Astrocyte (in vitro differentiated cells and primary cell): ENCODE measurements at regions not wholly inside any gene's neighbourhood (a gene's known extent, or its start where the extent isn't known, plus 50 kb on each side); places are given as distances from the start of the nearest gene placed in this dataset.

Experiments
- DNase-seq: peaks from one replicate; pipeline ENCODE4 v3.0.0-alpha.2; 2010; ENCODE audit warnings: low read depth
- FAIRE-seq: peaks from 2 replicates; lab custom pipeline; 2011; peaks lifted over from hg19 to GRCh38; lab: Jason Lieb, UNC
- H2AFZ ChIP-seq: 2 replicates; pipeline ENCODE4 v1.6.0; 2012; ENCODE audit warnings: low read depth, low read length, inconsistent platforms
- H3K27ac ChIP-seq: 2 replicates; pipeline ENCODE4 v1.5.1; 2011; ENCODE audit warnings: low read depth, low read length, inconsistent platforms
- H3K27me3 ChIP-seq: 2 replicates; pipeline ENCODE4 v1.6.0; 2011; ENCODE audit warnings: low read length, inconsistent platforms; ENCODE audit not compliant: insufficient read depth
- H3K36me3 ChIP-seq: 2 replicates; pipeline ENCODE4 v1.5.1; 2011; ENCODE audit warnings: low read length, inconsistent platforms; ENCODE audit not compliant: insufficient read depth
- H3K4me1 ChIP-seq: 2 replicates; pipeline ENCODE4 v1.5.1; 2011; ENCODE audit warnings: low read length, inconsistent platforms; ENCODE audit not compliant: insufficient read depth
- H3K4me2 ChIP-seq: 2 replicates; pipeline ENCODE4 v1.6.0; 2012; ENCODE audit warnings: low read length, inconsistent platforms
- H3K4me3 ChIP-seq: 2 replicates; pipeline ENCODE4 v1.5.1; 2011; ENCODE audit warnings: low read depth, mild to moderate bottlenecking, low read length, inconsistent platforms; ENCODE audit not compliant: insufficient read depth
- H3K79me2 ChIP-seq: 2 replicates; pipeline ENCODE4 v1.6.0; 2012; ENCODE audit warnings: mild to moderate bottlenecking, low read length, inconsistent platforms; ENCODE audit not compliant: insufficient read depth
- H3K9ac ChIP-seq: 2 replicates; pipeline ENCODE4 v1.6.0; 2012; ENCODE audit warnings: mild to moderate bottlenecking, low read length, inconsistent platforms
- H3K9me3 ChIP-seq: 2 replicates; pipeline ENCODE4 v1.5.1; 2012; ENCODE audit warnings: low read depth, mild to moderate bottlenecking, low read length, inconsistent platforms; ENCODE audit not compliant: insufficient read depth
- H4K20me1 ChIP-seq: 2 replicates; pipeline ENCODE4 v1.6.0; 2012; ENCODE audit warnings: low read length, inconsistent platforms; ENCODE audit not compliant: insufficient read depth
- H3K27ac Mint-ChIP-seq: one replicate; pipeline ENCODE4 v1.8.0; 2021; ENCODE audit warnings: mild to moderate bottlenecking, mixed read lengths; ENCODE audit not compliant: unreplicated experiment
- H3K27me3 Mint-ChIP-seq: one replicate; pipeline ENCODE4 v1.8.0; 2021; ENCODE audit warnings: low read depth, mixed read lengths; ENCODE audit not compliant: unreplicated experiment
- H3K36me3 Mint-ChIP-seq: one replicate; pipeline ENCODE4 v1.8.0; 2021; ENCODE audit warnings: low read depth, mixed read lengths; ENCODE audit not compliant: unreplicated experiment
- H3K4me1 Mint-ChIP-seq: one replicate; pipeline ENCODE4 v1.8.0; 2021; ENCODE audit warnings: low read depth, mixed read lengths; ENCODE audit not compliant: unreplicated experiment
- H3K4me3 Mint-ChIP-seq: one replicate; pipeline ENCODE4 v1.8.0; 2021; ENCODE audit warnings: mild to moderate bottlenecking, moderate library complexity, mixed read lengths; ENCODE audit not compliant: unreplicated experiment
- H3K9me3 Mint-ChIP-seq: one replicate; pipeline ENCODE4 v1.8.0; 2021; ENCODE audit warnings: mild to moderate bottlenecking, mixed read lengths; ENCODE audit not compliant: unreplicated experiment
- EZH2 ChIP-seq: IDR thresholded peaks from 2 replicates; pipeline ENCODE4 v1.6.1; 2012; ENCODE audit warnings: mild to moderate bottlenecking, low read length, inconsistent platforms; ENCODE audit not compliant: insufficient read depth
- TF ChIP-seq, protein P1 (sequence below): IDR thresholded peaks from 2 replicates; pipeline ENCODE4 v1.5.1; 2011; ENCODE audit warnings: low read depth, mild to moderate bottlenecking, inconsistent platforms, low read length, moderate library complexity; ENCODE audit not compliant: insufficient read depth

DNA sequence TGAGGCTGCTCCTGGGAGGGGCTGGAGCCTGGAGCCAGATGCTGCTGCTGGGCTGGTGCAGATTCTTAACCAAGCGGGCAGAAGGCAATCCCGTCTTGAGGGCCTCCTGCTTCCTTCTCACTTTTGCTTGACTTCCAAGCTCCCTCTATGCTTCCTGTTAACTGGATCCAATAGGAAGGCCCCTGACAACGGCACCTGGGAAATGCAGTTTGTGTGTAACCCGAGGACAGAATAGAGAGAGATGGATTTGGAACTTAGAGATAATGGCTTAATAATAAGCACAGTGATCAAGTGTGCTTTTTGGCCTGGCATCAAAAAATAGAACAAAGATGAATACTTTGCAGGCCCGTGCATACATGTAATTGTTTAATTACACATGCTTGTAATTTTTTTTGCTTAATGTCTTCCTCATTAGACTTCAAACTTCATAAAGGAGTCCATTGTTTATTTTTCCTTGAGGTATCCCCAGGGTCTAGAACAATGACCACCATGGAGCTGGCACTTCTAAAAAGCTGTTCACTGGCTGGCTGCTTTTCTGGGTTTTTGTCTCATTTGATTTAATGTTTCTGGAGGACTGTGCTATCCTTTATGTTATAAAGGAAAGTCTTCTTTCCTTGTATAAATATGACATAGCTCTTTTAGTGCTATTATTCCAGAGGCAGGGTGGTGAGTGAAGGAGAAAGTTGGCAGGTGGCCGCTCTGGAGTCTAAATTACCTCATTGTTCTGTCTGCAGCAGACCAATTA is 63.3 kb upstream of the MITF start:
- no peaks in the 10 kb centered on the region for H3K9me3 Mint-ChIP-seq
- H3K9ac ChIP-seq, result no peak overlapping the region
- no peak overlapping the region for H3K4me3 ChIP-seq
- no peak overlapping the region for H3K4me3 Mint-ChIP-seq
- no peaks in the 10 kb centered on the region for H3K36me3 ChIP-seq
- no peak overlapping the region for H3K27ac Mint-ChIP-seq
- no peak for TF ChIP-seq EZH2
- TF ChIP-seq, protein P1, sequence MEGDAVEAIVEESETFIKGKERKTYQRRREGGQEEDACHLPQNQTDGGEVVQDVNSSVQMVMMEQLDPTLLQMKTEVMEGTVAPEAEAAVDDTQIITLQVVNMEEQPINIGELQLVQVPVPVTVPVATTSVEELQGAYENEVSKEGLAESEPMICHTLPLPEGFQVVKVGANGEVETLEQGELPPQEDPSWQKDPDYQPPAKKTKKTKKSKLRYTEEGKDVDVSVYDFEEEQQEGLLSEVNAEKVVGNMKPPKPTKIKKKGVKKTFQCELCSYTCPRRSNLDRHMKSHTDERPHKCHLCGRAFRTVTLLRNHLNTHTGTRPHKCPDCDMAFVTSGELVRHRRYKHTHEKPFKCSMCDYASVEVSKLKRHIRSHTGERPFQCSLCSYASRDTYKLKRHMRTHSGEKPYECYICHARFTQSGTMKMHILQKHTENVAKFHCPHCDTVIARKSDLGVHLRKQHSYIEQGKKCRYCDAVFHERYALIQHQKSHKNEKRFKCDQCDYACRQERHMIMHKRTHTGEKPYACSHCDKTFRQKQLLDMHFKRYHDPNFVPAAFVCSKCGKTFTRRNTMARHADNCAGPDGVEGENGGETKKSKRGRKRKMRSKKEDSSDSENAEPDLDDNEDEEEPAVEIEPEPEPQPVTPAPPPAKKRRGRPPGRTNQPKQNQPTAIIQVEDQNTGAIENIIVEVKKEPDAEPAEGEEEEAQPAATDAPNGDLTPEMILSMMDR, result no peak
- H3K4me1 Mint-ChIP-seq, result no peaks in the 10 kb centered on the region
- no peak overlapping the region for H2AFZ ChIP-seq
- H3K4me2 ChIP-seq, result no peak overlapping the region
- peaks cover 7% of the 10 kb centered on the region for H3K27me3 ChIP-seq
- no peaks in the 10 kb centered on the region for H3K79me2 ChIP-seq
- no peak overlapping the region for H3K27ac ChIP-seq
- H3K36me3 Mint-ChIP-seq, result no peaks in the 10 kb centered on the region
- H4K20me1 ChIP-seq, result no peaks in the 10 kb centered on the region
- no peaks in the 10 kb centered on the region for H3K4me1 ChIP-seq
- peaks cover 24% of the 10 kb centered on the region for H3K27me3 Mint-ChIP-seq
- H3K9me3 ChIP-seq, result no peaks in the 10 kb centered on the region
- FAIRE-seq (no peak), DNase-seq (no peak)

DNA sequence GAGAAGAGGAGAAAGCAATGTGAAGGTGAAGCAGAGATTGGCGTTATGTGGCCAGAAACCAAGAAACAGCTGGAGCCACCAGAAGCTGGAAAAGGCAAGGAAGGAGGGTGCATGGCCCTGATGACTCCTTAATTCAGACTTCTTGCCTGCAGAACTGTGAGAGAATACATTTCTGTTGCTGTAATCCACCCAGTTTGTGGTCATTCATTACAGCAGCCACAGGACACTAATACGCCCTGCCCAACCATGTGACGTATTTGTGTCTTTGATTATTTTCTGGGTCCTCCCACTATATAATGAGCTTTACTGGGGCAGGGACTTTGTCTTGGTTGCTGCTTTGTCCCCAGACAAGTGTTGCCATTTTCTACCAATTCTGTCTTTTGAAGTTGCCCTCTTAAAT is 64.5 kb upstream of the MITF start:
- no peak for FAIRE-seq
- peaks cover 16% of the 10 kb centered on the region for H3K27me3 Mint-ChIP-seq

More for the DNA sequence above, 64.5 kb upstream of the MITF start:
- no peak overlapping the region for H3K9ac ChIP-seq
- no peaks in the 10 kb centered on the region for H3K36me3 ChIP-seq
- H3K4me1 Mint-ChIP-seq, result no peaks in the 10 kb centered on the region
- no peaks in the 10 kb centered on the region for H3K4me1 ChIP-seq
- H2AFZ ChIP-seq, result no peak overlapping the region
- no peaks in the 10 kb centered on the region for H3K9me3 Mint-ChIP-seq
- no peak overlapping the region for H3K4me3 Mint-ChIP-seq
- TF ChIP-seq, protein P1, result no peak
- TF ChIP-seq EZH2, result no peak
- no peak for DNase-seq
- H3K9me3 ChIP-seq, result no peaks in the 10 kb centered on the region
- H3K27ac Mint-ChIP-seq, result no peak overlapping the region
- no peak overlapping the region for H3K4me3 ChIP-seq
- no peaks in the 10 kb centered on the region for H3K79me2 ChIP-seq
- peaks cover 4% of the 10 kb centered on the region for H3K27me3 ChIP-seq
- H4K20me1 ChIP-seq, result no peaks in the 10 kb centered on the region
- H3K4me2 ChIP-seq, result no peak overlapping the region
- no peak overlapping the region for H3K27ac ChIP-seq
- H3K36me3 Mint-ChIP-seq, result no peaks in the 10 kb centered on the region
